Stomach (tissue), 8 donors: ENCODE measurements at regions not wholly inside any gene's neighbourhood (a gene's known extent, or its start where the extent isn't known, plus 50 kb on each side); places are given as distances from the start of the nearest gene placed in this dataset.

Source experiments
- DNase-seq, 2 donors: peaks; one replicate each; pipeline versions ENCODE4 v3.0.0 to v3.0.0-alpha.2; 2013 to 2019
- H3K27ac ChIP-seq, 5 donors: fragments of 200-600 bp in 4 of 5; sonication (generic) in 4 of 5; one replicate each; pipeline ENCODE4 v1.5.1; 2013 to 2019; ENCODE audit warnings: mild to moderate bottlenecking in 1 of 5, moderate library complexity in 1 of 5
- H3K27me3 ChIP-seq, 3 donors: fragments of 200-600 bp; sonication (generic); one replicate each; pipeline ENCODE4 v1.5.1; 2017 to 2019; ENCODE audit warnings: mixed run types in 1 of 3
- H3K36me3 ChIP-seq, 4 donors: fragments of 200-600 bp; sonication (generic); 1 replicate in 3 of 4; 2 replicates in 1 of 4; pipeline ENCODE4 v1.5.1; 2016 to 2019
- H3K4me1 ChIP-seq, 4 donors: fragments of 200-600 bp; sonication (generic); one replicate each; pipeline ENCODE4 v1.5.1; 2016 to 2019
- H3K4me3 ChIP-seq, 4 donors: fragments of 200-600 bp; sonication (generic) in 3 of 4; one replicate each; pipeline ENCODE4 v1.5.1; 2016 to 2019; ENCODE audit warnings: mild to moderate bottlenecking in 1 of 4
- H3K9me3 ChIP-seq, 4 donors: fragments of 200-600 bp; sonication (generic); one replicate each; pipeline ENCODE4 v1.5.1; 2016 to 2019
- CTCF ChIP-seq, 7 experiments: fragments of 450-650 bp in 4 of 7; fragments of 200-600 bp in 3 of 7; sonication (generic) in 3 of 7; IDR thresholded peaks; one replicate each; pipeline ENCODE4 v1.5.1; 2016 to 2019; ENCODE audit warnings: antibody characterized with exemption in 7 of 7, control low read depth in 2 of 7, mild to moderate bottlenecking in 1 of 7
- EP300 ChIP-seq: sonication (generic); formaldehyde crosslinking; IDR thresholded peaks from one replicate; pipeline ENCODE4 v1.6.1; 2017; ENCODE audit warnings: antibody characterized with exemption
- POLR2A ChIP-seq, 4 donors: fragments of 450-650 bp; IDR thresholded peaks; one replicate each; pipeline ENCODE4 v1.6.1; 2016; ENCODE audit warnings: antibody characterized with exemption in 4 of 4, control low read depth in 2 of 4, mild to moderate bottlenecking in 1 of 4, moderate library complexity in 1 of 4
- POLR2AphosphoS5 ChIP-seq, 3 donors: sonication (generic); formaldehyde crosslinking; IDR thresholded peaks; one replicate each; pipeline ENCODE4 v1.6.1; 2016; ENCODE audit warnings: antibody characterized with exemption in 3 of 3
- WGBS, 5 donors: extraction: QIAGEN DNeasy Blood & Tissue Kit in 3 of 5; methylation state at CpG; one replicate each; pipeline versions ENCODE4 v1.1.5 to v1.1.7; 2013 to 2018; 5-methylcytosine and 5-hydroxymethylcytosine counted together
- intact Hi-C: fragments of 100-400 bp; cut with DNase I; formaldehyde crosslinking; loops from one replicate; pipeline ENCODE4 v1.15.1; 2023; ENCODE audit warnings: low total_unique reads
- donor health status: healthy with polysubstance abuse.
- donor health status: Bipolar disorder and iron deficiency.
- donor health status: healthy.

- WGBS, 5 donors, result 46 to 67% (median 60%) methylated on average over 2 of the region's 2 CpGs
Measured at GRCh38 chr6:9380568-9380967, 945.2 kb upstream of the SLC35B3 start.

GRCh38 chr6:9373308-9373707 lies 938.0 kb upstream of the SLC35B3 start:
- Histone ChIP-seq H3K4me1 (no peaks in the 10 kb centered on the region), H3K27me3 (no peaks in the 10 kb centered on the region), H3K36me3 (no peaks in the 10 kb centered on the region), H3K4me3 (no peak overlapping the region), H3K9me3 (no peaks in the 10 kb centered on the region), H3K27ac (no peak overlapping the region)
- intact Hi-C loops, result no loop called here
- TF ChIP-seq POLR2AphosphoS5 (IDR thresholded peaks at IDR 0.05) (no peak), POLR2A (IDR thresholded peaks at IDR 0.05) (no peak), CTCF (IDR thresholded peaks at IDR 0.05) (no peak), EP300 (no peak)
- no peak for DNase-seq

More at GRCh38 chr6:9380568-9380967, 945.2 kb upstream of the SLC35B3 start:
- Histone ChIP-seq H3K9me3 (no peaks in the 10 kb centered on the region), H3K36me3 (no peaks in the 10 kb centered on the region), H3K27ac (no peak overlapping the region), H3K4me1 (no peaks in the 10 kb centered on the region), H3K27me3 (no peaks in the 10 kb centered on the region), H3K4me3 (no peak overlapping the region)
- no peak for DNase-seq
- TF ChIP-seq EP300, result no peak
- TF ChIP-seq CTCF (IDR thresholded peaks at IDR 0.05), result no peak
- no peak for TF ChIP-seq POLR2A (IDR thresholded peaks at IDR 0.05)
- no peak for TF ChIP-seq POLR2AphosphoS5 (IDR thresholded peaks at IDR 0.05)
- intact Hi-C loops, result no loop called here

- H3K36me3 ChIP-seq, result no peaks in the 10 kb centered on the region
- no peaks in the 10 kb centered on the region for H3K9me3 ChIP-seq
- H3K27me3 ChIP-seq, result no peaks in the 10 kb centered on the region
- TF ChIP-seq EP300 (no peak), CTCF (IDR thresholded peaks at IDR 0.05) (no peak), POLR2A (IDR thresholded peaks at IDR 0.05) (no peak), POLR2AphosphoS5 (IDR thresholded peaks at IDR 0.05) (no peak)
- WGBS, 5 donors, result 38 to 54% (median 50%) methylated on average over 2 of the region's 2 CpGs
- H3K4me3 ChIP-seq, result no peak overlapping the region
- intact Hi-C loops, result no loop called here
- DNase-seq, result no peak
- H3K27ac ChIP-seq, result no peak overlapping the region
- H3K4me1 ChIP-seq, result no peaks in the 10 kb centered on the region
Measured at GRCh38 chr6:9370480-9370879, 935.1 kb upstream of the SLC35B3 start.

- H3K27ac ChIP-seq, result no peak overlapping the region
- no peak overlapping the region for H3K4me3 ChIP-seq
- H3K9me3 ChIP-seq, result no peaks in the 10 kb centered on the region
- intact Hi-C loops, result no loop called here
- no peak for DNase-seq
- no peaks in the 10 kb centered on the region for H3K36me3 ChIP-seq
- no peaks in the 10 kb centered on the region for H3K4me1 ChIP-seq
- TF ChIP-seq POLR2AphosphoS5 (IDR thresholded peaks at IDR 0.05), result no peak
- no peaks in the 10 kb centered on the region for H3K27me3 ChIP-seq
Measured at GRCh38 chr6:9365378-9365777, 930.0 kb upstream of the SLC35B3 start.

- intact Hi-C loops, result no loop called here
- no peaks in the 10 kb centered on the region for H3K36me3 ChIP-seq
- no peak overlapping the region for H3K27ac ChIP-seq
- H3K4me3 ChIP-seq, result no peak overlapping the region
- 71 to 78% (median 77%) methylated on average over 2 of the region's 2 CpGs for WGBS, 5 donors
- H3K9me3 ChIP-seq, result peaks cover 0 to 7% (median 0%) of the 10 kb centered on the region in 4 donors
- H3K4me1 ChIP-seq, result no peaks in the 10 kb centered on the region
- no peaks in the 10 kb centered on the region for H3K27me3 ChIP-seq
- TF ChIP-seq EP300, result no peak
- TF ChIP-seq CTCF (IDR thresholded peaks at IDR 0.05), result no peak
- TF ChIP-seq POLR2A (IDR thresholded peaks at IDR 0.05), result no peak
- no peak for TF ChIP-seq POLR2AphosphoS5 (IDR thresholded peaks at IDR 0.05)
- DNase-seq, result no peak
Measured at GRCh38 chr6:9361749-9362148, 926.4 kb upstream of the SLC35B3 start.
